NB4 (cell line): ENCODE measurements at regions not wholly inside any gene's neighbourhood (a gene's known extent, or its start where the extent isn't known, plus 50 kb on each side); places are given as distances from the start of the nearest gene placed in this dataset.
"Not testable (repeated sequence)": the region's sequence is repeated elsewhere in the genome, so short reads cannot be mapped to it uniquely, and the experiment has no call there.

Experiments
- DNase-seq: peaks from one replicate; pipeline ENCODE4 v3.0.0; 2010; ENCODE audit warnings: low read depth
- H3K4me3 ChIP-seq: one replicate; pipeline ENCODE4 v1.5.1; 2011; ENCODE audit warnings: mild to moderate bottlenecking, low read depth, low read length, moderate library complexity
- MYC ChIP-seq: IDR thresholded peaks from 2 replicates; pipeline ENCODE4 v1.6.1; 2011; ENCODE audit warnings: low read depth, low read length
- POLR2A ChIP-seq: IDR thresholded peaks from 2 replicates; pipeline ENCODE4 v1.6.1; 2011; ENCODE audit warnings: mild to moderate bottlenecking; ENCODE audit not compliant: insufficient read length; ENCODE audit errors: extremely low read depth
- TF ChIP-seq, protein P1 (sequence below): IDR thresholded peaks from one replicate; pipeline ENCODE4 v1.5.1; 2012; ENCODE audit warnings: low read depth, low read length
- TF ChIP-seq, protein P2 (sequence below): IDR thresholded peaks from 2 replicates; pipeline ENCODE4 v1.6.1; 2011; ENCODE audit warnings: low read depth, low read length

DNA sequence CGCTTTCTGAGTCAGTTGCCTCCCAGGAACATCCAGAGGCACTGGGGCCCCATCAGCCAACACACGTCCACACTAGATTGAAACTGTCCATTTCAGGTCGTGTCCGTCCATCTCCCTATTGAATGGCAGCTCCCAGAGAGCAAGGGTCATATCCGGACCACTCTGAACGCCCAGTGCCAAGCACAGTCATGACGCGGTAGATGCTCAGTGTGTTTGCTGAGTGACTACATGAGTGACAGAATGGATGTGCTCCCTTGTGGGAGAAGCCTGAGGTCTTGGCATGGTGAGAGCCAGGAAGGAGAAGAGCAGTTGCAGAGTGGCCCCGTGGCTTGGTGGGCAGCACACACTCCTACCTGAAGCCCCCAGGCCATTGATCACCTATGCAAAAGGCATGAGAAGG, 92.5 kb upstream of the CUX1 start:
- no peak overlapping the region for H3K4me3 ChIP-seq
- TF ChIP-seq MYC (no peak), POLR2A (no peak)
- TF ChIP-seq, protein P1, sequence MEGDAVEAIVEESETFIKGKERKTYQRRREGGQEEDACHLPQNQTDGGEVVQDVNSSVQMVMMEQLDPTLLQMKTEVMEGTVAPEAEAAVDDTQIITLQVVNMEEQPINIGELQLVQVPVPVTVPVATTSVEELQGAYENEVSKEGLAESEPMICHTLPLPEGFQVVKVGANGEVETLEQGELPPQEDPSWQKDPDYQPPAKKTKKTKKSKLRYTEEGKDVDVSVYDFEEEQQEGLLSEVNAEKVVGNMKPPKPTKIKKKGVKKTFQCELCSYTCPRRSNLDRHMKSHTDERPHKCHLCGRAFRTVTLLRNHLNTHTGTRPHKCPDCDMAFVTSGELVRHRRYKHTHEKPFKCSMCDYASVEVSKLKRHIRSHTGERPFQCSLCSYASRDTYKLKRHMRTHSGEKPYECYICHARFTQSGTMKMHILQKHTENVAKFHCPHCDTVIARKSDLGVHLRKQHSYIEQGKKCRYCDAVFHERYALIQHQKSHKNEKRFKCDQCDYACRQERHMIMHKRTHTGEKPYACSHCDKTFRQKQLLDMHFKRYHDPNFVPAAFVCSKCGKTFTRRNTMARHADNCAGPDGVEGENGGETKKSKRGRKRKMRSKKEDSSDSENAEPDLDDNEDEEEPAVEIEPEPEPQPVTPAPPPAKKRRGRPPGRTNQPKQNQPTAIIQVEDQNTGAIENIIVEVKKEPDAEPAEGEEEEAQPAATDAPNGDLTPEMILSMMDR: no peak
- TF ChIP-seq, protein P2, sequence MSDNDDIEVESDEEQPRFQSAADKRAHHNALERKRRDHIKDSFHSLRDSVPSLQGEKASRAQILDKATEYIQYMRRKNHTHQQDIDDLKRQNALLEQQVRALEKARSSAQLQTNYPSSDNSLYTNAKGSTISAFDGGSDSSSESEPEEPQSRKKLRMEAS: no peak
- DNase-seq: no peak

DNA sequence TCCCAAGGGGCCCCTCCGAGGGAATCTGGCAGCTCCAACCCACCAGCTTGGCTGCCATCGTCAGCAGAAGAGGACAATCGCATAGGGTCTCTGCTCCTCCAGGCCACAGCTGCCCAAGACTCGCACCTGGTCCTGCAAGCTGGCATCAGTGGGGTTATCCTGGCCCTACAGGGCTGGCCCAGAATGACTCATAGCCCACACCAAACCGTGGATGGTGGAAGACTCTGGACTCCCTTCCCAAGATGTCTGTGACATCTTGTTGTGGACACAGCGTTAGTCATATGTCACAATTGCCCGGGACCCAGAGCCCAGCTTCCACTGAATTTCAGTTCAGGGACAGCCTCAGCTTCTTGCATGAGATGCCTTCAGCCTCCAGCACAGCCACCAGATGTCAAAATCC, 91.5 kb upstream of the CUX1 start:
- TF ChIP-seq POLR2A (no peak), MYC (no peak)
- TF ChIP-seq, protein P2: no peak
- H3K4me3 ChIP-seq: no peak overlapping the region
- no peak for DNase-seq

DNA sequence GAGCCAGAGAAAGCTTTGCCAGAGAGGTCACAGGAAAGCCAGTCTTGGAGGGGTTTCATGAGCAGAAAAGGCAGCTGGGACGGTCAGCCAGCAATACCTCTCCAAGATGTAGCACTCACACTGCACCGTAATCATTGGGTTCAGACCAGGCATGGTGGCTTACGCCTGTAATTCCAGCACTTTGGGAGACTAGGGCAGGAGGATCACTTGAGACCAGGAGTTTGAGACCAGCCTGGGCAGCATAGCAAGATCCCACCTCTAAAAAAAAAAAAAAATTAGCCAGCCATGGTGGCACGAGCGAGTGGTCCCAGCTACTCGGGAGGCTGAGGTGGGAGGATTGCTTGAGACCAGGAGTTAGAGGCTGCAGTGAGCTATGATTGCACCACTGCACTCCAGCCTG, 90.2 kb upstream of the CUX1 start:
- H3K4me3 ChIP-seq: no peak overlapping the region
- DNase-seq: no peak
- TF ChIP-seq MYC: no peak
- TF ChIP-seq, protein P2: no peak

DNA sequence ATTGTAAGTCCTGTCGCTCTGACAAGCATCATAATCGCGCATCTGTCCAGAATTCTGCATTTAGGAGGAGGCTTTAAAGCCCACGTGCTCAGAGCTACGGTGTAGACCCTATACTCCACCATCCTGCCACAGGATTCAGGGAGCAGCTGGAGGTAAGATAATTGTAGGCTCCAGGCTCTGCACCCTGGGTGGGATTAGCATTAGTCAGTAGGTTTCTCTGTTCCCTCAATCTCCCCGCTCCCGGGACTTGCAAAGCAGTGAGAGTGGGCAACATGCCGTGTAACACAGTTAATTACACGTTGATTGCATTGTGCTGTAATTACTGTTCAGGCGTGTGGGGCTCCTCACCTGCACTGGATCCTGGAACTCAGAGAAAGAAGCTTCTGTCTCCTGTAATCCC, 89.3 kb upstream of the CUX1 start:
- no peak for DNase-seq
- H3K4me3 ChIP-seq: no peak overlapping the region
- TF ChIP-seq POLR2A (no peak), MYC (no peak)
- TF ChIP-seq, protein P1: no peak
- TF ChIP-seq, protein P2: no peak

DNA sequence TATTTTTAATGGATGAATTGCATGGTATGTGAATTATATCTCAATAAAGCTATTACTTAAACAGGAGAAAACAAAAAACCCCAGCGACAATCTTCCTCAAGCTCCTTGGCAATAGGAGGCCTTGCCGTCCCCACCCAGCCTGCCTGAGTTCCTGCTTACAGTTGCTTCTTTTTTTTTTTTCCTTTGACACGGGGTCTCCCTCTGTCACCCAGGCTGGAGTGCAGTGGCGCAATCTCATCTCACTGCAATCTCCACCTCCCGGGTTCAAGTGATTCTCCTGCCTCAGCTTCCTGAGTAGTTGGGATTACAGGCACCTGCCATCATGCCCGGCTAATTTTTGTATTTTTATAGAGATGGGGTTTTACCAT, 88.6 kb upstream of the CUX1 start:
- H3K4me3 ChIP-seq: not testable (repeated sequence)
- DNase-seq: peak; percentile 91
- TF ChIP-seq, protein P2: 0 out of 2 replicates have a peak, but pooled peaks have one; percentile 26

DNA sequence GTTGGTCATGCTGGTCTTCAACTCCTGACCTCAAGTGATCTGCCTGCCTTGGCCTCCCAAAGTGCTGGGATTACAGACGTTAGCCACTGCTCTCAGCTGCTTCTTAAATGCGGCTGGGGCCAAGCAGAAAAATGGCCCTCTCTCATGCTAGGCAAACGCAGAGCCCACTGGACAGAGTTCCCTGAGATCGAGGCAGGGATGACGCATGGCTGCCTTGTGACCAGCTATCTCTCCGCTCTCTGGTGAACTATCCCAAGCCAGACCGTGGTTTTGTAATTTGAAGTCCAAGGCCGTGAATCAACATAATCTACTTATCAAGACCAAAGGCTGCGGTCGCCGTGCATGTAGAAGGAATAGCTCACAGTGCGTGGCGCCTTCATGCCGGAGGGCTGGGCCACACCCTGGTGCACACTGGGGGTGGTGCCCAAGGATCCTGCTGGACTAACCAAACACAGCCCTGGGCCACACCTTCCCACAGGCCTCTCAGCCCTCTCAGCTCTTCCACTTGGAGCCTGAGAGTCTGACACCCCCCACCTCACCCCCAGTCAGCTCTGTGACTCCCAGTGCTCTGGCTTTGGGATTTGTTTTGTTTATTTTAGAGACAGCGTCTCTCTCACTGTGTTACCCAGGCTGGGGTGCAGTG, 88.1 kb upstream of the CUX1 start:
- TF ChIP-seq, protein P1: no peak
- TF ChIP-seq POLR2A: no peak
- TF ChIP-seq MYC: no peak
- TF ChIP-seq, protein P2: no peak
- no peak overlapping the region for H3K4me3 ChIP-seq
- DNase-seq: peak; percentile 45

DNA sequence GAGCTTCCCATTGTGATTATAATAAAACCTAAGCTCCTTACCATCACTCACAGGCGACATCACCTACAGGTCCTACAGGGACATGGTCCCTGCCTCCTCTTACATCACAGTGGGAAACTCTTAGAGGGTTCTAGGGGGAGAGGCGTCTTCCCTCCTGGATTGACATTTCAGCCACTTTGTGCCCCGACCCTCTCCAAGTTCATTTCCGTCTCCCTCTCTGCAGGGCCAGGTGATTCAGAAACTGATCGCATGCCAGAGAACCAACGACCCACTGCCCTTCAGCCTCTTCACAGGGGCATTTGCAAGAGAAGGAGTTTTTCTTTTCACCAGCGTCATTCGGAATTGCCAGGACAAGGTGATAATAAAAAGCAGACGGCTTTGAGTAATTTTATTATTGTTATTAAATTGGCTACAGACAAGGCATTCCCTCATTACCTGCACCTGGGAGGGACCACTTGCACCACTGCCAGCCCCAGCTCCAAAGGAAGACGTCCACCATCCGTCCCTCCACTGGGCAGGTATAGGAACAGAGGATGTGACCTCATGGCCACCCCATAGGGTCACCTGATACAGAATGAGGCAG, 85.8 kb upstream of the CUX1 start:
- DNase-seq: no peak
- TF ChIP-seq POLR2A (no peak), MYC (no peak)
- TF ChIP-seq, protein P1: no peak

More for the DNA sequence above, 85.8 kb upstream of the CUX1 start:
- H3K4me3 ChIP-seq: no peak overlapping the region
